GM18873 (cell line): ENCODE measurements at regions not wholly inside any gene's neighbourhood (a gene's known extent, or its start where the extent isn't known, plus 50 kb on each side); places are given as distances from the start of the nearest gene placed in this dataset.

ENCODE experiments used
- ATAC-seq: cut with Tn5 transposase; IDR thresholded peaks from one replicate; pipeline ENCODE4 v1.9.1; 2021; ENCODE audit warnings: mild to moderate bottlenecking, moderate library complexity, moderate number of reproducible peaks; ENCODE audit not compliant: unreplicated experiment, low FRiP score

GRCh38 chr2:225100856-225101294 lies 58.6 kb upstream of the DOCK10 start:
- no peak for ATAC-seq

- ATAC-seq: no peak
These were observed 58.0 kb upstream of the DOCK10 start for GRCh38 chr2:225100269-225100668.

DNA sequence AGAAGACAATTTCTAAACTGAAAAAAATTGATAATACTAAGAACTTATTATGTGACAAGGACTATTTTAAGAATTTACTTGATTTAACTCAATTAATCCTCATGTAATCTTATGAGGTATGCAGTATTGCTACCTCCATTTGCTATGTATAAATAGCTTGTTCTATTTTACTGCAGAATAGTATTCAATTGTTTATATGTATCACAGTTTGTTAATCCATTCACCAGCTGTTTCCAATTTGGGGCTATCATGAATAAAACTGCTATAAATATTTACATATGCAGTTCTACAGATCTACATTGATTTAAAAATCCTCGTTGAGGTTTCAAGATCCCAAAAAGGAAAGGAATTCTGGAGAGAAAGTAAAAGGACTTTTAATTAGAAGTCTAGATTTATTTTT lies 54.8 kb upstream of the DOCK10 start:
- ATAC-seq: no peak
